Left renal cortex interstitium (tissue), 4 donors: ENCODE measurements at regions not wholly inside any gene's neighbourhood (a gene's known extent, or its start where the extent isn't known, plus 50 kb on each side); places are given as distances from the start of the nearest gene placed in this dataset.
"Not testable (repeated sequence)": the region's sequence is repeated elsewhere in the genome, so short reads cannot be mapped to it uniquely, and the experiment has no call there.

Experiments used
- DNase-seq, 4 donors: peaks; one replicate each; pipeline ENCODE4 v3.0.0-alpha.2; 2013; ENCODE audit warnings: low read depth in 4 of 4, low spot score in 2 of 4, missing footprints in 1 of 4

GRCh38 chr16:52657924-52658323 lies 111.0 kb upstream of the TOX3 start:
- DNase-seq, result no peak

DNA sequence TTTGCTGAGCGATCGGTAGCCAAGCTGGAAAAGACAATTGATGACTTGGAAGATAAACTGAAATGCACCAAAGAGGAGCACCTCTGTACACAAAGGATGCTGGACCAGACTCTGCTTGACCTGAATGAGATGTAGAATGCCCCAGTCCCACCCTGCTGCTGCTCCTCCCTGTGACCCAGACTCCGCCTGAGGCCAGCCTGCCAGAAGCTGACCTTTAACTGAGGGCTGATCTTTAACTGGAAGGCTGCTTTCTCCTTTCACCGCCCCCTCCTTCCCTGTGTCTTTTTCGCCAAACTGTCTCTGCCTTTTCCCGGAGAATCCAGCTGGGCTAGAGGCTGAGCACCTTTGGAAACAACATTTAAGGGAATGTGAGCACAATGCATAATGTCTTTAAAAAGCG lies 109.0 kb upstream of the TOX3 start:
- DNase-seq, result not testable (repeated sequence)

- DNase-seq, result not testable (repeated sequence)
Observed at GRCh38 chr16:52655156-52655555, 108.2 kb upstream of the TOX3 start.

DNA sequence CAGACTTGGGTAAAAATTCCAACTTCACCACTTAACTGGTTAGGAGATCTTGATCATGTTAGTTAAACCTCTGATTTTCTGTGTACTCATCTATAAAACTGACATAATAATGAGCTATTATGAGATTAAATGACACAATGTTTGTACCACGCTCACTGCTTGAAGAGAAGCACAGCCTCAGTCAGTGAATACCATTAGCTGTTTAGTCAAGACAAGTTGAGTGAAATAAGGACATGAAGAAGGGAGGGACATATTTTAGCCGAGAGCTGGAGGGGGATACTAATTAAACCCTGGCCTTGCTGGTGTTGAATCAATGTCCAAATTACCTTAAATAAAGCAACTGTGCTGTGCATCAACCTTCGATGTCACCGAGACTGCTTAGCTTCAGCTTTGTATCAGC lies 105.1 kb upstream of the TOX3 start:
- DNase-seq, result no peak

DNA sequence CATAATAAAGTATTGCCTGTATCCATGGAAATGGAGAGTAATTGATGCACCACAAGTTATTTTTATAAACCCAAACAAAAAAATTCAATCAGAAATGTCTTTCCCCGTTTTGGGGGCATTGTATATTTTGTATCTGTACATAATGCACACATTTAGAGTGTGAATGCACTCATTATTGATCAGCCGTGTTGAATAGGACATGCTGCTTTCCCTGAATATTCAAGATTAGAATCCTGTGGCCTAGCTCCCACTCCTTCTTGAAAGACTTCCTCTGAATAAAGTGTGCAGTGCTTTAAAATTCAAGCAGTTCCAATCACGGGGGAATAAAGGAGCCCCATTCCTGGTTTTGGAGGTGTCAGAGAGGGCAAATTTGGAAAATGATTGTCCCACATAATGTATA lies 103.8 kb upstream of the TOX3 start:
- DNase-seq, result no peak

- no peak for DNase-seq
Observed at GRCh38 chr16:52650318-52650717, 103.4 kb upstream of the TOX3 start.

DNA sequence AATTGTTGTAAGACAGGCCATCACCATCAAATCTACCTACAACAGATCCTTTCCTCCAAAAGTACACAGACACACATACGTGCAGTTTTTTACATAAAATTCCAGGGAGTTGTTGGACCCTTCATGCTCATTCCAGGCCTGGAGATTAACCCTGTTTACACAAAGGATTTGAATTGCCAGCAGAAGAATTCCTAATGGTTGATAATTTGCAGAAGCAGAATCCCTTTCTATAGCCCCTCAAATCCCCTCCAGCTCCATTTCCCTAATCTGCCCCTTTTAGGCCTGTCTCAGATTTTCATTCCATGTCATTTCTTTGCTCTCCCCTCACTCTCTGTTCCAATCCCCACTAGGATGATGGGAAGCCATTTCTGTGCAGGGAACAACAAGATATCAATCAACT lies 102.9 kb upstream of the TOX3 start:
- DNase-seq, result no peak

DNA sequence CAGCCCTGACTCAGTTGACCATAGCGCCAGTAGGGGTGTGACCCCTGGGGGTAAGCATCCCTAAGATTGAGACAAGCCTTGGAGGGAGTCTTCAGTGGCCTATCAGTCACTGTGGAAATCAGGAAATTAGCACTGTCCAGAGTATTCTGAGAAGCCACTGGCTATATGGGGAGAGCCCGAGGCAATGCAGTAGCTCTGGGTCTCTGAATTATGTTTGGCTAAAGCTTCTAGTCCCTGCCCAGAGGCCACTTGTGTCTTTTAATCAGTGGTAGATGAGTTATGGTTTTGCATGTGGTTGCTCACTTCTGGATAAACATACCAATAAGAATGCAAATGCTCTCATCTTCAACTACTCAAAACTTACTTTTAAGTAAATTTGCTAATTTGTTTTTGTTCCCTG lies 100.6 kb upstream of the TOX3 start:
- no peak for DNase-seq

GRCh38 chr16:52643006-52643405 lies 96.1 kb upstream of the TOX3 start:
- no peak for DNase-seq

DNA sequence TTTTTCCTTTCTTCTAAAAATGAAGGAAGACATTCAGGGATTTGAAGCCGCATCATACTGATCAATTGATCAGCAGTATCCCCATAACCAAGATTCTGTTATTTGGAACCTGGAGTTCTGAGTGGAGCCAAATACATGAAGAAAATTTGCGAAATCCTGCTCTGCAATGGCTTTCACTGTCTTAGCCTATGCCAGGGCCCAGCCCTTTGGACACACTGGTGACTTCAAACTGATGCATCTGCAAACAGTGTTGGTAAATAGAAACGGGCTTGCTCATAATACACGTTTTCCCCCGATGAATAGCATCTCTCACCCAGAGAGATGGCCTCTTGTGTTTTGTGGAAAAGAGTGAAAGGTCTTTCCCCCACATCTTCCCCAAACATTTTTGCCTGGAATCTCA lies 87.6 kb upstream of the TOX3 start:
- DNase-seq, result no peak

GRCh38 chr16:52634104-52634503 lies 87.2 kb upstream of the TOX3 start:
- DNase-seq, result peak in 1 of 4 donors; percentile 21

- DNase-seq, result no peak
Observed at GRCh38 chr16:52633230-52633629, 86.3 kb upstream of the TOX3 start.

- DNase-seq, result no peak
Observed at GRCh38 chr16:52631711-52632110, 84.8 kb upstream of the TOX3 start.

- DNase-seq, result no peak
Observed at GRCh38 chr16:52630711-52631110, 83.8 kb upstream of the TOX3 start.

DNA sequence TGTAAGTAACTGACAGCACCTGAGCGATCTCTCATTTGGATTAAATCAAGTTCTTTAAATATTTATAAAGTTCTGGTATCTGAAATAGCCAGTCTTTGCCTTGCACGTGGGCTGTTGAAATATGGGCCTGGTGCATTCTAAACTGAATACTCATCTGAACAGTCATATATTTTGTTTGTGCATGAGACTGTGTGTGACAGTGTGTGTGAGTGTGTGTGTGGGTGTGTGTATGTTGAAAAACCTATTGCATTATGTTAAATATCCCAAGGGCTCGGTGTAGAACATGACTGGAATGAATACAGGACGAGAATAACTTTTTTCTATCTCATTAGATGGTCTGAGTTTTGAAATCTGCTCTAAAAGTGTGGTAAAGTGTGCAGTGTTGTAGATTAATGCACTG lies 82.4 kb upstream of the TOX3 start:
- no peak for DNase-seq

DNA sequence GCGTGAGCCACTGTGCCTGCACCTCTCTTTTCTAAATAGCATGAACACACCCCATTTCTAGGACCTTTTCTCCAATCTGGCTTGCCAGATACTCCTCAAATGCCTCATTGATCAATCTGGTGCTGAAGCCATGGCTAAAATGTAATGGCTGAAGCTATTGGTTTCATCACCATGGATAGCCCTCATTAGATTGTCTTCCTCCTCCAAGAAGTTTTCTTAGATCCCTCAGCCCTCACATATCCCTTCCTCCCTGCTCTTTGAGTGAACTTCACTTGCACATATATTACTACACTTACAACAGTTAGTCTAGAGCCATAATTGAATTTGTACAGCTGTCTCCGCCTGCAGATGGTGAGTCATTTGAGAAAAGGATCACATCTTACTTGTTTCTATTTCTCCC lies 77.9 kb upstream of the TOX3 start:
- DNase-seq, result no peak

GRCh38 chr16:52621651-52622050 lies 74.7 kb upstream of the TOX3 start:
- DNase-seq, result no peak

DNA sequence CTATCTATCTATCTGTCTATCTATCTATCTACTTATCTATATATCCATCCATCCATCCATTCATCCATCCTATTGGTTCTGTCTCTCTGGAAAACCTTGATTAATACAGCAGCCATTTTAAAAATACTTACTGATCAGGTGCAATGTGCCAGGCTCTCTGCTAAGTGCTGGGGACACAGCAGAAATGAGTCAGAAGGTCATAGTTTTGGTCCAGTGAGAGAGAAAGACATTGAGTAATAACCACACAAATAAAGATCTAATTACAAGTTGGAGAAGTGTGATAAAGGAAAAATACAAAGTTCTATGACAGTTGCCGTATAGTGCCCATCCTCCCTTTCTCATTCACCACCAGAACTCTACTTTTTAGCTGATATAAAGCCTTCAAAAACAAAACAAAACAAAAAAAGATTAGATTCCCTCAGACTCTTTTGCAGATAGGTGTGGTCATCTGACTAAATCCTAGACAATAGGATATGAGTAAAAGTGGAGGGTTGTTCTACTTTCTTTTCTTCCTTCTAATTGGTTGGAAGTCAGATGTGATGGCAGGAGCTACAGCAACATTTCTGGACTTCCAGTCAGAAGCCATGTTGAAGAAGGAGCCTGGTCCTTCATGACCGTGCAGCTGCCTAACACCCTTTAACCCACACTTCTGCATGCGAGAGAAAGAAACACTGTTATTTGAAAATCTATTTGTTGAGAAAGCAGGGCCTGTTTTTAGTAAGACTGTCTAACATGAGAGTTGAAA lies 72.0 kb upstream of the TOX3 start:
- DNase-seq, result no peak

GRCh38 chr16:52617591-52617990 lies 70.6 kb upstream of the TOX3 start:
- DNase-seq, result no peak

DNA sequence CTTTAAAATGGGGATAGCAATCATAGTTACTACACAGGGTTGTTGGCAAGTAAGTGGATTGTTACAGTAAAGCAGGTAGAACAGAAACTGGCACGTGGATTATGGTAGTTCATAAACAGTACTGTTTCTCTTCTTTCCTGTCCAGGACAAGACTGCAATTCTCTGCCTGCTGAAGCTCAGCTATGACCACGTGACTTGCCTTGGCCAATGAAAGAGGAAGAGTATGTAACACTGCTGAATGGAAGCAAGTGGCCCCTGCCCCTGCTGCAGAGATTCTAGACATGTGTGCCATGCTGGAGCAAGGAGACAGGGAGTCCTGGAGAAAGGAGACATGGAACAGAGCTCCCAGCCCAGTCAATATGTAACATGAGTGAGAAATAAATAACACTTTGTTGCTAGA lies 66.6 kb upstream of the TOX3 start:
- no peak for DNase-seq

GRCh38 chr16:52611817-52612673 lies 65.1 kb upstream of the TOX3 start:
- DNase-seq, result peak in 1 of 4 donors; percentile 40

DNA sequence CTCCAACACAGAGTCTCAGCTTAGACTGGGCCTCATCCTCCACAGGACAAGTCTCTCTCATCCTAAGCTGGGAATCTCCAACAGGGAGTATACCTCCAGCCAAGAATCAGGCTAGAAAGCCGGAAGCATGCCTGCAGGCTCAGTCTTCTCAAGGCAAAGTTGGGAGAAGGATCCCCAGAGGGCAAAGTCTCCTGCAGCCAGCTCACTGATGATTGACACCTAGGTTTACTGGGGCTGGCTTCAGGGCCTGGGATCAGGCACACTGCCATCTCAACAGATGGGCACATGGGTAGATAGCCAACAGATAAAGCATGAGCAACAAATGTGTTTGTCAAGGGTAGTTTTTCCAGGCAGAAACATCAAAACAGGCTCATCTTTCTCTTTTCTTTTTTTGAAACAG lies 56.1 kb upstream of the TOX3 start:
- DNase-seq, result no peak
